ES-I3 (cell line): ENCODE measurements at regions not wholly inside any gene's neighbourhood (a gene's known extent, or its start where the extent isn't known, plus 50 kb on each side); places are given as distances from the start of the nearest gene placed in this dataset.

Experiments
- H3K36me3 ChIP-seq: 2 replicates; pipeline ENCODE4 v1.6.1; 2013; ENCODE audit warnings: mild to moderate bottlenecking, low read length, control low read depth, moderate library complexity; ENCODE audit not compliant: insufficient read depth
- H3K4me1 ChIP-seq: 2 replicates; pipeline ENCODE4 v1.6.1; 2013; ENCODE audit warnings: mild to moderate bottlenecking, control low read depth, low read length; ENCODE audit not compliant: insufficient read depth
- H3K9ac ChIP-seq: 2 replicates; pipeline ENCODE4 v1.6.1; 2013; ENCODE audit warnings: low read depth, mild to moderate bottlenecking, low read length, moderate library complexity
- H3K9me3 ChIP-seq: 2 replicates; pipeline ENCODE4 v1.6.1; 2013; ENCODE audit warnings: mild to moderate bottlenecking, low read length, moderate library complexity; ENCODE audit not compliant: control insufficient read depth, insufficient read depth

DNA sequence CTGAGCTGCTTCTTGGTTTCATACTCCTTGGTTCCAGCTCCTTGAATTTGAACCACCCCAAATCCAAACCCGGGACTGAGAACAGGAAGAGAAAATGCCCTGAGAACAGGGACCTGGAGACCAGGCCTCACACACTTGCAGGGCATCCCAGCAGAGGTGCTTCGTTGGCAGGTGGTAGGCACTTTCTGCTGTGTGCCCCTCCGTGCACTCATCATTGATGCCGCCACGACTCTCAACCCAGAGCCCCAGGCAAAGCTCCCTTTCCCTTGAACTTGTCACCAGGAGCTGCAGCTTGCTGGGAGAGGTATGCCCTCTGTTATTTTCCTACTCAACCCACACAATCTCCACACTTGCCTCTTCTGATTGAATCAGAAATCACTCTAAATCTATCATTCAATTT is 217.8 kb upstream of the IRX1 start:
- no peaks in the 10 kb centered on the region for H3K4me1 ChIP-seq
- H3K9me3 ChIP-seq = no peaks in the 10 kb centered on the region
- H3K36me3 ChIP-seq = no peaks in the 10 kb centered on the region
- H3K9ac ChIP-seq = no peak overlapping the region

DNA sequence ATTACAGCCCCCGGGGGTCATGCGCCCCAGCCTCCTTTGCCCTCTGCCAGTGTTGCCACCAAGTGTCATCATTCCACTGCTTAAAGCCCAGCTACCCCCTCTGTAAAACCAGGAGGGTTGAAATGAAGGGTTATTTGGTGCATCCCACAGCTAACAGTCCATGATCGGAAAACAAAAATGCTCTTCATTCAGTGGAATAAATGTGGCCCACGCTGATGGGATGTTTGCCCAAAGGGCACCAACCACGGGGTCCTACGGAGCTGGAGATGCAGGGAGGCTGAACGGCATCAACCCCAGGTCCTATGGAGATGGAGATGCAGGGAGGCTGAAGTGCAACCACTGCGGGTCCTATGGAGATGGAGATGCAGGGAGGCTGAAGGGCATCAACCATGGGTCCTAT is 218.5 kb upstream of the IRX1 start:
- Histone ChIP-seq H3K36me3 (no peaks in the 10 kb centered on the region), H3K4me1 (no peaks in the 10 kb centered on the region), H3K9ac (no peak overlapping the region), H3K9me3 (no peaks in the 10 kb centered on the region)

DNA sequence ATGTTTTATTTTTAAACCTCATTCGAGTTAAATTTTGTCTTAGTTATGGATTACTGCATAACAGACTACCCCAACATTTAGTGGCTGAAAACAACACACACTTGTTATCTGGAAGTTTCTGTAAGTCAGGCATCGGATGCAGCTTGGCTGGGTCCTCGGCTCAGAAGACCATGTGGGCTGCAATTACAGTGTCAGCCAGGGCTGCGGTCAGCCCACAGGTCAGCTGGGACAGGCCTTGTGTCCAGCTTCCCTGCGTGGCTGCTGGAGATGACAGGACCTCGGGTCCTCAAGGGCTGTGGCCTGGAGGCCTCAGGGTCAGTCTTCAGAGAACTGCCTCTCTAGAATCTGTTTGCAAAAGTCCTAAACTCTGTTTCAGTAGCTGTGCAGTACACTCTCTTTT is 219.0 kb upstream of the IRX1 start:
- no peaks in the 10 kb centered on the region for H3K4me1 ChIP-seq
- no peaks in the 10 kb centered on the region for H3K9me3 ChIP-seq
- H3K36me3 ChIP-seq = no peaks in the 10 kb centered on the region
- H3K9ac ChIP-seq = no peak overlapping the region

DNA sequence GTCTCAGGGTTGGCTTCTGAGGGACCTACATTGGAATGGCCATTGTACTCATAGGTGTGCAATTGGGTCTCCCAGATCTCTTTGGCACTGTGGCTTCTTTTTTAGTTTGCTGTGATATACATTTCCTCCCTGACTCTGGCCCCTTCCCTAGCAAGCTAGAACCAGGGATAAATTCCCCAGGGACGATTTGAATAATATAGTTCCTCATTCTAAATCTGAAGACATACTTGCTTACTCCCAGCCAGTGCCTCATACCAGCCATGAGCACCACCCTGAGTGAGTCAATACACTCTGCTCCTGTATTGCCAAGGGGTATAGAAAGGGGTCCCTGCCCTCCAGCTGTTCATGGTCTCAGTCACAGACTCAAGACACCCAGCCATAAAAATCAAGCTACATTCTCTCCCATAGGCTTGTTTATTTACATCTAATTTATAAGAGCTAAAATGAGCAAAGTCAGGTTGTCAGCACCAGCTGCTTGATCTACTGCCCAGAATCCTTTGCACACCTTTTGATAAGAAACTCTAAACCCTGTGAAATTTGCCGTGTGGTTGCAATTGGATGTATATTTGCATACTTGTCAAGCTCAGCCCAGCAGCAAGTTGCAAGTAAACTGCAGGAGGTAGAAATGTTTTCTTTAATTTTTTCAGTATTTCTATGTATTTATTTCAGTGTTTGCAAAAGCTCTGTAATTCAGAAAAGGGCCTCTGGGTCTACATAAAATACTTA is 219.9 kb upstream of the IRX1 start:
- Histone ChIP-seq H3K9ac (no peak overlapping the region), H3K4me1 (no peaks in the 10 kb centered on the region), H3K36me3 (no peaks in the 10 kb centered on the region), H3K9me3 (no peaks in the 10 kb centered on the region)

DNA sequence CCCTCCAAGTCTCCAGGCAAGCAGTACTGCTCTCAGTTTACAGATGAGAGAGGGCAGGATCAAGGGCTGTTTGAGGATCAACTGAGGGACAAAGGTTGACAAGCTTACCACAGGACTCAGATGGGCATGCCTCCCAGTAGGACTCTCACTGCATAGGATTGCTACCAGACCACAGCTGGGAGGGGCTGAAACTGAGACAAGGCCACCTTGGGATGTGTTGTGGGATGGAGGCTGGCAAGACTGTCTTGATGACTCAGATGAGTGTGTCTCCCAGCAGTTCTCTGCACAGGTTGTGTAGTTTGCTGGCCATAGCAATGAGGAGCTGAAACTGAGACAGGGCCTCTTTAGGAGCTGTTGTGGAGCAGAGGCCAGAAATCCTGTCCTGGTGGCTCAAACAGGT is 222.2 kb upstream of the IRX1 start:
- H3K9ac ChIP-seq = no peak overlapping the region
- H3K4me1 ChIP-seq = no peaks in the 10 kb centered on the region
- no peaks in the 10 kb centered on the region for H3K9me3 ChIP-seq
- H3K36me3 ChIP-seq = no peaks in the 10 kb centered on the region

DNA sequence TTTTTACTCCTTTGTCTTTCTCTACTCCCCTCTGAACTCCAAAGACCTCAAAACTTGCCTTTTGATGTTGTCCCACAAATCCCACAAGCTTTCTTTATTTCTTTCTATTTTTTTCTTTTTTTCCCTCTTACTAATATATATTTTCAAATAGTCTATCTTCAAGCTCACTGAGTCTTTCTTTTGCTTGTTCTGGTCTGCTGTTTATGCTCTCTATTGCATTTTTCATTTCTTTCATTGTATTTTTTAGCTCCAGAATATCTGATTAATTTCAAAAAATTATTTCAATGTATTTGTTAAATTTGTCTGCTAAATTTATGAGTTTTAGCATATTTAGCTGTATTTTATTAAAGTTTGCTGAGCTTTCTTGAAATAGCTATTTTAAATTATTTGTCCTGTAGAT is 223.3 kb upstream of the IRX1 start:
- no peaks in the 10 kb centered on the region for H3K4me1 ChIP-seq
- no peaks in the 10 kb centered on the region for H3K9me3 ChIP-seq
- H3K36me3 ChIP-seq = no peaks in the 10 kb centered on the region
- no peak overlapping the region for H3K9ac ChIP-seq

DNA sequence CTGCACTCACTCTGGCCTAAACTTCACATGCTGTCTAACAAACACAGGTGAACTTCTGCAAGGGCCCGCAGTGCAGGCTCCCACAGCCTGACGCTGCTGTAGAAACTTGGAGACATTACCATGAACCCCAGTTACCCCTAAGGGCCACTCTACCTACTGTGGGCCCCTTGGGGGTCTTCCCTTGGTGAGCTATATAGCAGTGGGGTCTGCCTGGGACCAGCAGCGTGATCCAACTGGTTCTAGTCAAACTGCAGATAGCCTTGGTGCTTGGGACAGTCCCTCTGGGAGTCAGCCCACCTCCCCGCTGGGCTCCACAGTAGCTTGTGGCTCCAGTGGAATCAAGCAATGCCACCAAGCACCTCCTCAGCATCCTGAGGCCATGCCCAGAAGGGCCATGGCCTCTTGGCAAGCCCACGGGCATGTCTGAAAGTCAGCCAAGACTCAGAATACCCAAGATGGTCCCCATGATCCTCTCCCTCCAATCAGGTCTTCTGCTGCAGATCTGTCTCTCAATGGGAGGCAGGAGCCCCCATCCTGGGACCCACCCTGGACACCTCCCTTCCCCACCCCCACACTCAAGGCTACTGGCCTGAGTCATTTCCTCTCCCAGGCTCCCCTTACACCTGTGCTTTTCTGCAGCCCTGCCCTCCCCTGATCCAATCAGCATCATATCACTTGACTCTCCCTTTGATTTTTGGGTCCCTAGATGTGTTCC is 230.0 kb upstream of the IRX1 start:
- Histone ChIP-seq H3K4me1 (0 out of 2 replicates have a peak, but pooled peaks cover 3% of the 10 kb centered on the region), H3K36me3 (no peaks in the 10 kb centered on the region), H3K9me3 (no peaks in the 10 kb centered on the region), H3K9ac (no peak overlapping the region)

DNA sequence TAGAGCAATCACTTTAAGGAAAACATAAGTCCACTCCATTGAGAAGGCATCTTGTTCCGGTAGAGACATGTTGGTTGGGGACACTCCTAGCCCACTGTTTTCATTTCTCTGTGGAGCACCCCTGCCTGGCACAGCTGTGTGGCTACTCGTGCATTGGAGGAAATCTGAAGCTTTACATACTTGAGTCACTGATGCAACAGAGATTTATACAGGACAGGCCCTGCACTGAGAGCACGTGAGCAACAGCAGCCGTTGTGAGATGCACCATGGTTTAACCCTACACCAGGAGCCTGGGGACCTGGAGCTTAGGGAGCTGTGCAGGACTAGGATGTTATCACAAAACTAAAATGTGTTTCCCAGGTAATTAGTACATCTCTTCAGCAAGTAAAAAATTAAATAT is 230.7 kb upstream of the IRX1 start:
- Histone ChIP-seq H3K36me3 (no peaks in the 10 kb centered on the region), H3K9me3 (no peaks in the 10 kb centered on the region), H3K4me1 (0 out of 2 replicates have a peak, but pooled peaks cover 3% of the 10 kb centered on the region), H3K9ac (no peak overlapping the region)

DNA sequence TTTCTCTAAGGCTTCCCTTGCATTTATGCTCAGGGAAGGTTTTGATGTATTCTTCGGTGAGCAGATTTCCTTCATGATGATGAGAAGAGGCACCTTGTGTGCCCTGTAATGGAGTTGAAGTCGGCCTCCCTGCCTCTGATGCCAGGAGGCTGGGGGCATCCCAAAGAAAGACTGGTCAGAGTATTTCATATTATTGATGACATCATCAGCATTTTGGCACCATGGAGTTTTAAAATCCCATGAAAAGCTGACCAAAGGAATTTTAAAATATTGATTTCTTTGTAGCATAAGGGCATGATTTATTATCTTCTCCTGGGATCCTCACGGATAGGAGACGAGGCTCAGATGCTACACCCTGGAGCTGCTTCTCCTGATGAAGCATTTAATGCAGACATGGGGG is 231.2 kb upstream of the IRX1 start:
- Histone ChIP-seq H3K4me1 (0 out of 2 replicates have a peak, but pooled peaks cover 3% of the 10 kb centered on the region), H3K9me3 (no peaks in the 10 kb centered on the region), H3K9ac (no peak overlapping the region)

DNA sequence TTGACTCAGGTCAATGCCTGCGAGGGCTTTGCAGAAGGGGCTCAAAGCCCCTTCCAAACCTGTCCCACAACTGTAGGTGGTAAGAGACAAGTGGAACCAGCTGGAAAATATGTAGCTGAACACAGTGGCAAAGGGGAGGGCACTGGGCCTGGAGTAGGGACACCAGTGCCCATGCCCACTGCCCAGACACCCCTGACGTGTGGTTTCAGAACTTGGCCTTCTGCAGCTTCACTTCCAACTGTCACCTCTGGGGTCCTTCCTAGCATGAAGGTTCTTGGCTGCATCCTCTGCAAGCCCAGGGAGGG is 233.1 kb upstream of the IRX1 start:
- H3K9me3 ChIP-seq = no peaks in the 10 kb centered on the region

More for the DNA sequence above, 231.2 kb upstream of the IRX1 start:
- no peaks in the 10 kb centered on the region for H3K36me3 ChIP-seq

DNA sequence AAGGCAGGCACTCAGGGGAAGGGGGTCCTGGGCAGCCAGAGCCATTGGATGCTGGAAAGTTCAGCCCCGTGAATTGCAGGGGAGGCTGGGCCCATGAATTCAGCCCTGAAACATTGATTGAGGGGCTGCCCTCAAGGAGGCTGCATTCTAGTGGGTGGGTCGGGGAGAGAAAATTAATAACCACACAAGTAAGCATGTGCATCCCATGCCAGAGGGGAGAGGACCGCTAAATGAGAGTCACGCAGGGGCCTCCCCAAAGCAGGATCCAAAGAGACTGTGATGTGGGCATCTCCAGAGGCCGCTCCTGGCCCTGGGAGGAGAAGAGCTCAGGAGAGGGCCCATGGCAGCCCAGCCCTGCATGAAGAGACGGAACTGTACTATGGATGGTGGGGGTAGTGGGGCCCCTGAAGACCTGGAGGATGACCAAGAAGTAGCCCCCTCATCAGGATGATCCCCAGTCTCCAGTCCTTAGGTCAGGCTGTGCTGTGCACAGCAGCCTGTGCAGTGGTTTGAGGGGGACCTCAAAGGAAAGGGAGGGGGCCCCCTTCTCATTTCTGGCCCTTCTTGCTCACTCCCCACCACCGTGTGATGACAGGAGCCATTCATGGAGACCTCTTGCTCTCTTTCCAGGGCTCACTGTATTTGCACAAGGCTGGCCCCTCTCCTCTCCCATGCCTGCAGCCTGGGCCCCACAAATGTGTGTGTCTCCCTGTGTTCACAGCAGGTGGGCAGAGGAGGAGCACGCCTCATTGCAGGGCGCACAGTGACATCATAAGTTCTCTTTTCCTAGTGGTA is 233.6 kb upstream of the IRX1 start:
- Histone ChIP-seq H3K36me3 (no peaks in the 10 kb centered on the region), H3K9me3 (no peaks in the 10 kb centered on the region), H3K9ac (no peak overlapping the region), H3K4me1 (0 out of 2 replicates have a peak, but pooled peaks cover 3% of the 10 kb centered on the region)

More for the DNA sequence above, 233.1 kb upstream of the IRX1 start:
- no peaks in the 10 kb centered on the region for H3K36me3 ChIP-seq
- H3K4me1 ChIP-seq = 0 out of 2 replicates have a peak, but pooled peaks cover 3% of the 10 kb centered on the region
- H3K9ac ChIP-seq = no peak overlapping the region

DNA sequence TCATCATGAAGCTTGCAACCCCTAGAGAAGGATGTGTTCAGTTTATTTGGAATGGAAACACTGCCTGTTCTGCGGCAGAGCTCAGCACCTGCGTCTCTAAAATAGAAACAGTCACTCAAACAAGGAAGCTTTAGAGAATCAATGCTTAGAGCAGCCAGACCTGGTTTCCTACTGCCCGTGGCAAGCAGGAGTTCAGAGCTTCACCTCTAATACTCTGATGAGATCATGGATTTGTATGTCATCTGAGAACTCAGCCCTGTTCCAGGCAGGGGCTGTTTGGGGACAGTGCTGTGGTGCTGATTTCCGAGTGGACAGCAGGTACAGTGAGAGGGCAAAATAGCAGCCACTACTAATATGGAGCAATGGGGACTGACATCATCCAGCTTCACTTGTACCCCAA is 236.0 kb upstream of the IRX1 start:
- Histone ChIP-seq H3K9me3 (no peaks in the 10 kb centered on the region), H3K4me1 (no peaks in the 10 kb centered on the region), H3K36me3 (no peaks in the 10 kb centered on the region), H3K9ac (no peak overlapping the region)

DNA sequence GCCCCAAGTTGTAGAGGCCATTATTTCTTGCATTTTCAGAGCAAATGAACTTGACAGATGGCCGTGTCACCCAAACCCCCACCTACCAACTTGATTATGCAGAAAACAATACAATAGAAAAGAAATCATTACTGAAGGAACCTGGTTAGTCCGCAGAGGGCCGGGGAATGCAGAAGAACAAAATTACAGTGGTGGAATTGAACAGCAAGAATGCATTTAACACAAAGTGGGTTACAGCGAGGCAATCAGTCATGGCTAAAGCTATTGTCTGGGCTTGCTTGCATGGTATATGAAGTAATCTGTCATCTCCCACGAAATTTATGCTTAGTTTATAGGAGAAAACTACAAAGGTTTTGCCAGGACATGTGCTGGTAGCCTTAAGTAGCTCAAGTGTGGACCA is 238.3 kb upstream of the IRX1 start:
- no peak overlapping the region for H3K9ac ChIP-seq

DNA sequence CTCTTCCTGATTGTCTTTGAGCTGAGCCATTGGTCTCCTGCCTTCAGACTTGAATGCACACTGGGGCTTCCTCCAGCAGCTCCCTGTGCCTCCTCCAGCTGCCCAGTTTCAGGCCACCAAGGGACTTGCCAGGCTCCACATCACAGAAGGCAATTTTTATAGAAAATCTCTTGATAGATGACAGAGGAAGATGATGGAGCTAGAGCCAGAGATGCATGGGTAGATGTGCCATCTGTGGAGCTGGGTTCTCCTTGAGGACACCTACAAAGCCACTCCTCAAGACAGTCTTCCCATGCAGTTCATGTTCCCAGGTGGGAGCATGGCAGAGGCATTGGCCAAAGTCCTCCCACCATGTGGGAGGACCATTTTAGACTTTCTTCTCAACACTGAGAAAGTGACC is 239.6 kb upstream of the IRX1 start:
- H3K36me3 ChIP-seq = no peaks in the 10 kb centered on the region
- H3K4me1 ChIP-seq = no peaks in the 10 kb centered on the region
- H3K9me3 ChIP-seq = no peaks in the 10 kb centered on the region
- H3K9ac ChIP-seq = no peak overlapping the region

More for the DNA sequence above, 238.3 kb upstream of the IRX1 start:
- H3K9me3 ChIP-seq = no peaks in the 10 kb centered on the region
- no peaks in the 10 kb centered on the region for H3K4me1 ChIP-seq
- H3K36me3 ChIP-seq = no peaks in the 10 kb centered on the region

DNA sequence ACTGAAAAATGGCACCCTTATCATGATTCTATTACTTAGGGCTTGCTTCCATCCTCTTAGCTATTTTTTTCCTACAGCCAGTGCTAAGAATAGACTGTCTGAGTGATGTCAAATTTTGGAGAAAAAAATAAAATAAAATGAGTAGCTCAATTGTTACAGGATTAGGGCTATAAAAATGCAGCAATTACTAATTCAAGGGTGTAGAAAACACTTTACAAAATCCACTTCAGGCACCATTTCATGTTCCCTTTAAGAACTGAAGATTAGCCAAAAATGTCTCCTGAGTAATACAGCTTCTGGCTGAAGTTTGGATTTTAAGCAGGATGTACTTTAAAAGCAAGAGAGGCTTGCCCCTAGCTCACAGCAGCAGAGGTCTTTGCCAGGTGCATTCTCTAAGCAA is 240.5 kb upstream of the IRX1 start:
- no peaks in the 10 kb centered on the region for H3K9me3 ChIP-seq
- no peak overlapping the region for H3K9ac ChIP-seq
- no peaks in the 10 kb centered on the region for H3K36me3 ChIP-seq
- H3K4me1 ChIP-seq = no peaks in the 10 kb centered on the region
